SK-N-SH treated with all-trans-retinoic acid at 6 μM for 48 hours (cell line): ENCODE measurements at regions not wholly inside any gene's neighbourhood (a gene's known extent, or its start where the extent isn't known, plus 50 kb on each side); places are given as distances from the start of the nearest gene placed in this dataset.

Experiments used
- BACH2 ChIP-seq: fragments of 250-450 bp; sonication (Bioruptor Pico); IDR thresholded peaks from 2 replicates; pipeline ENCODE4 v1.9.0; 2021; ENCODE audit warnings: mild to moderate bottlenecking, borderline replicate concordance
- CREB5 ChIP-seq: fragments of 250-450 bp; sonication (Bioruptor Pico); IDR thresholded peaks from 2 replicates; pipeline ENCODE4 v1.5.1; 2020; ENCODE audit warnings: low read depth, mild to moderate bottlenecking, moderate library complexity
- CSRNP3 ChIP-seq: fragments of 250-450 bp; sonication (Bioruptor Pico); IDR thresholded peaks from 2 replicates; pipeline ENCODE4 v1.5.1; 2021; ENCODE audit warnings: mild to moderate bottlenecking, moderate library complexity
- ISL1 ChIP-seq: fragments of 250-450 bp; sonication (Bioruptor Pico); IDR thresholded peaks from 2 replicates; pipeline ENCODE4 v2.1.2; 2022; ENCODE audit warnings: mild to moderate bottlenecking, moderate library complexity
- RARB ChIP-seq: fragments of 250-450 bp; sonication (Bioruptor Pico); IDR thresholded peaks from 2 replicates; pipeline ENCODE4 v1.8.0; 2021; ENCODE audit warnings: mild to moderate bottlenecking, moderate library complexity
- ZC3H10 ChIP-seq: fragments of 250-450 bp; sonication (Bioruptor Pico); IDR thresholded peaks from 2 replicates; pipeline ENCODE4 v1.5.1; 2021; ENCODE audit warnings: mild to moderate bottlenecking, moderate library complexity

GRCh38 chr5:23012842-23013241 is 159.7 kb upstream of the CDH12 start:
- TF ChIP-seq ISL1 (CRISPR knock-in tag): no peak
- TF ChIP-seq CREB5 (CRISPR knock-in tag): no peak
- no peak for TF ChIP-seq BACH2 (CRISPR knock-in tag)
- no peak for TF ChIP-seq RARB (CRISPR knock-in tag)
- no peak for TF ChIP-seq ZC3H10 (CRISPR knock-in tag)
- TF ChIP-seq CSRNP3: no peak
